COLO829 (cell line): ENCODE measurements at regions not wholly inside any gene's neighbourhood (a gene's known extent, or its start where the extent isn't known, plus 50 kb on each side); places are given as distances from the start of the nearest gene placed in this dataset.

Experiments
- DNase-seq: peaks from one replicate; pipeline ENCODE4 v3.0.0; 2012; ENCODE audit warnings: low spot score

DNA sequence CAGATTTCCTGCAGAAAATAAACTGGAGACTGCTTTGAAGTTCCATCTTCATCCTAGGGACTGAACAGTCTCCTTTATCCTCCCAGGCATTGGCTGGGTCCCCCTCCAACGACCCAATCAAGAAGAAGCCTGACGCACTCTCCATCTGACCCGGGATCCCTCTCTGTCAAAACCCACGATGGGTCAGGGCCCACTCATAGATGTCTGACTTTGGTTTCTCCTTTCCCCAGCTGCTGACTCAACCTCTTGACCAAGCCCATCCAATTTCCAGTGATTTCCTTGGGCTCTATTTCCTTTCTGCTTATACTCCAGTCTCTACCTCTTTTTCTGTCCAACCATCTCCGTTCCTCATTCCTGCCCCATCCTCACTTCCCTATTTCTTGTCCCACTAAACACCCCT lies 189.7 kb downstream of the MIAT start:
- DNase-seq = no peak

DNA sequence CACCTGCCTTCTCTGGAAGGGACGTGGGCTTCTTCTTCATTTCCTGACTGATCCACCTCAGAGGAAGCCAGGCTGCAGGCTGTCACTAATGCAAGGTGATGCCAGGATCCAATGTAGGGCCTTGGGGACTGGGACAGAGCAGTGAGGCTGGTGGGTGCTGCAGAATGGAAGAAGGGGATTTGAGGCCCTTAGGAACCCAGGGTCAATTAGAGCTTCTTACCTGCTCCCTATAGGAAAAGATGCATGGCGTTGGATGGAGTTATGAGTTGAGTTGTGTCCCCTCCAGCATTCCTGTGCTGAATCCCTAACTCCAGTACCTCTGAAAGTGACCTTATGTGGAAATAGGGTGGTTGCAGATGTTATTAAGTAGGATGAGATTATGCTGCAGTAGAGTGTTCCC lies 190.4 kb downstream of the MIAT start:
- DNase-seq = no peak

DNA sequence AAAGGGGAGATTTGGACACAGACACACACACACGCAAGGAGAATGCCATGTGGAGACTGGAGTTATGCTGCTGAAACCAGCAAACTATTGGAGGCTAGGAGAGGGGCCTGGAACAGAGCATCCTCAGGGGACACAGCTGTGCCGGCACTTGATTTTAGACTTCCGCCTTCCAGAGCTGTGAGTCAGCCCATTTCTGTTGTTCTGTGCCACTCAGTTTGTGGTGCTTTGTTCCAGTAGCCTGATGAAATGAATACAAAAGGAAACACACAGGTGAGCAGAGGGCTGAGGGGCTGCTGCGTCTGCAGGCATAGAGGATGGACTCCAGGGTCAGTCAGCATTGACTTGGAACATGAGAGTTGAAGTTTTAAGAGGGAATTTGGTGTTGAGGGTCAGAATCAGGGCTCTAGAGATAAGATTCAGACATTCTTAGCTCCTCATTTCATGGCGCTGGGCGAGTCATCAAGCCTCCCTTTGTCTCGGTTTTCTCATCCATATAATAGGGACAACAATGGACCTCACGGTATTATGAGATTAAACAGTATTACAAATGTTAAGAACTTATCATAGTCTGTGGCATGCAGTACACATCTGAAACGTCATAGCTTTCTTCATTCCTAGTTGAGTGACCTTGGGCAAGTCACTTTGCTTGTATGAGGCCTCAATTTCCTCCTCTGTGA lies 191.0 kb downstream of the MIAT start:
- no peak for DNase-seq

DNA sequence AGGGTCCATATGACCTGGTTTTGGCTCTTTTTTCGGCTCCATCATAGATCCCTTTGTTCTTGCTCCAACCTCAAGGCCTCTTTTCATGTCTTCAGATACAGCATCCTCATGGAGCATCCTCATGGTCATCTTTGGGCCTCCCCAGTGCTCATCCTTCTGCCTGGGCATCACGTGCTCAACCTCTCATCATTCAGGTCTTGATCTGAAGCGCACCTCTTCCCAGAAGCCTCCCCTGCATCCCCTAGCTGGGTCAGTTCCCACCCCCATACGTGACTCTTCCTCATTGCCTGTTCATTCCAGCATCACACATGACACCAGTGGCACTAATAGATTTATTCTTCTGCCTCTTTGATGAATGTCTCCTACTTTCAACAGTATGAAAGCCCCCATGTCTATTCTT lies 192.2 kb downstream of the MIAT start:
- no peak for DNase-seq

DNA sequence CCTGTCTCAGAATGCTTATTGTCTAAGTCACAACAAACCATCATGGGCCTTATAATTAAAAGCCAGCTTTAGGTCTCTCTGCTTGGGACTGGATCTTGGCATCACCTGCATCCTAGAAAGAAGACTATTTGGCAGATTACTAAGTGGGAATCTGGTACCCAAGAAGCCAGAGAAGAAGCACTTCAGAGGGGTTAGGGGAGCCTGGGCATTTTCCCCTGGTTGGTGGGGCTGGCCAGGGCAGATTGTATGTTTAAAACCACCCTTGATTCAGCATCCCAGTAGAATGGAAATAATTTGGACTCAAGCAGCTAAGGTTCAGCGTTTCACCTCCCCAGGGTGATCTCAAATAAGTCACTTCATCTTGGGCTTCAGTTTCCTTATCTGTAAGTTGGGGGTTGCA lies 193.7 kb downstream of the MIAT start:
- no peak for DNase-seq

DNA sequence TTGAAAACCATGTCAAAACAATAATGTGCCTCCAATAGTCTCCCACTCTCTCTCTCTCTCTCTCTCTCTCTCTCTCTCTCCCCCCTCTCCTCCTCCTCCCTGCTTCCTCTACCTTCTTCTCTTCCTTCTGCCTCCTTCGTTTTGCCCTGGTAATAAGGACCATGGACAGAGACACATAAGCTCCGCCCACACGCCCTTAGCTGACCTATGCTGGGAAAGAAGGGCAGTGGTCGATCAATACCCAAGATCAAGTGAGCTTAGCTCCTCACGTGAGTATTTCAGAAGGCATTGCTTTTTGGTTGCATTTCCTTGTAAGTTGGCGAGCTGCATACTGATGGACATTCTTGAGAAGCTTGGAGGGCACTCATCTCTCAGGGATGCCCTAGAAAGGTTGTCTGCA lies 194.8 kb downstream of the MIAT start:
- DNase-seq = no peak

DNA sequence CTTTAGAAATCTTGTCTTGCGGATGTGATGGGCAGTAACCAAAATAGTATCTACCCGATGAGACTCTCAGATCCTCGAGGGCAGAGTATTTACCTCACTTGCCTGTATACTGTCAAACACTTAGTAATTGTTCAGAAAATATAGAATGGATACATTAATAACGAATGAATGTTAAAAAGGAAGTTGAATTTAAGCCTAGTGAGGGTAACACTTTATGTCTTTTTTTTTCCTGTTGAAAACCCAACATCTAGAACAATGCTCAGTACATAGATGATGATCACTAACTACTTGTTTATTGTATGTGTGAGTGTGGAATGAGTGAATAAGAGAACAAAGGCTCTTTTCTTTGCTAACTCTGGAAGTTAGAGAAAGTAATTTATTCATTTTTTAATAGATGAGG lies 195.7 kb downstream of the MIAT start:
- DNase-seq = peak; percentile 66

DNA sequence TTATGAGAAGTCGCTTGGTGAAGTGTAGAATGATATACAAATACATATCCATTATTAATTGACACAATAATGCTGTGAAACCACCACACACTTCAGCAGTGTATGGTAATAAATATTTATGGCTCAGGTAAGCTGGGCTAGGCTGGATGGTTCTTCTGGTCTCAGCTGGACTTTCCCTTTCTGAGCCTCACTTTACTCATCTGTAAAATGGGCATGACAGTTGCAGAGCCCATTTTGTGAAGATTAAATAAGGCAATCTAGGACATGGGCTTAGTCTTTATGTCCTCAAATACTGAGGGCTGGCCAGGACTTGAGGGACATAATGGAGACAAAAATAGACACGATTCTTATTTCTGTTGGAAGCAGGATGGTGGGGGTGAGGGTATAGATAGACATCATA lies 196.1 kb downstream of the MIAT start:
- DNase-seq = no peak

DNA sequence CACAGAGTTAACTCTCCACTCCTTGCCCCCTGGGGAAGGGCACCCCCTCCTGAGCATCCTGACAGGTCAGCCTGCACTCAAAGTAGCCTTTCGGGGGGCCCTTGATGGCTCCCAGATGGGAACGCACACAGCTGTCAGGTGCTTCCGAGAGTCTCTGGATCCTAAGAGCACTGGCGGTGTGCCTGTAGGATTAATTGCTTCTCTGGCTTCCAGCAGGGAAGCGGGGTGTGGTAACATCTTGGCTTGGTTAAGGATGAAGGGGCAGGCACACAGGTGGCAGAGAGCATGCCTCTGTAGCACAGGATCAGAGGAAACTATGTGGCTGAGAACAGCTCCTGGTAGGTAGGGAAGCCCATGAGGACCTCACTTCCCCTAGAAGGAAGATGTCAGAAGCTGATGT lies 199.8 kb downstream of the MIAT start:
- no peak for DNase-seq

DNA sequence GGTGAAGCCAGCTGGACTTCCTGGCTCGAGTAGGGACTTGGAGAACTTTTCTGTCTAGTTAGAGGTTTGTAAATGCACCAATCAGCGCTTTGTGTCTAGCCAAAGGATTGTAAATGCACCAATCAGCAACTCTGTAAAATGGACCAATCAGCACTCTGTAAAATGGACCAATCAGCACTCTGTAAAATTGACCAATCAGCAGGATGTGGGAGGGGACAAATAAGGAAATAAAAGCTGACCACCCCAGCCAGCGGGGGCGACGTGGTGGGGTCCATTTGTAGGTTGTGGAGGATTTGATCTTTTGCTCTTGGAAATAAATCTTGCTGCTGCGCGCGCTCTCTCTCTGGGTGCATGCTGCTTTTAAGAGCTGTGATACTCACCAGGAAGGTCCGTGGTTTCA lies 202.9 kb downstream of the MIAT start:
- no peak for DNase-seq

DNA sequence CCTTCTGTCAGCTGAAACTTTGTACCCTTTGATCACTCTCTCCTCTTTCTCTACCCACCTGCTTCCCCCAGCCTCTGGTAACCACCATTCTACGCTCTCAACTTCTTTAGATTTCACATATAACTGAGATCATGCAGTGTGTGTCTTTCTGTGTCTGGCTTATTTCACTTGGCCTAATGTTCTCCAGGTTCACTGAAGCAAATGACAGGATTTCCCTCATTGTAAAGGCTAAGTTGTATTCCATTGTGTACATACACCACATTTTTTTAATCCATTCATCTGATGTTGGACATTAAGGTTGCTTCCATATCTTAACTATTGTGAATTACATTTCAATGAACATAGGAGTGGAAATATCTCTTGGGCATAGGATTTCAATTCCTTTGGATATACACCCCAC lies 207.6 kb downstream of the MIAT start:
- no peak for DNase-seq

DNA sequence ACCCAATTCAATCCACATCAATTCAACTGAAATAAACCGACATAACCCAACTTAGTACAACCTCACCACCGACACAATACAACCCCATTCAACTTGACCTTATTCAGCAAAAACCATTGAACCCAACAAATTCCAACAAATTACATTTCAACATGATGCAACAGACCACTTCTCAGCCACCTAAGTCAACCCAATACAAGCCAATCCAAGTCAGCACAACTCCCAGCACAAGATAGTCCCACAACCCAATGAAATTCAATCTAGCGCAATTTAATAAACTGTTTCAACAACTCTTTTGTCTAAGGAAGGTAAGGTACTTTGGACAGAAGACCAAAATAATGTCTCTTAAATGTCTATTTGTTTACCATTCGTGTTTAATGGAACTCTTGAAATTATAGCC lies 226.0 kb downstream of the MIAT start:
- no peak for DNase-seq

DNA sequence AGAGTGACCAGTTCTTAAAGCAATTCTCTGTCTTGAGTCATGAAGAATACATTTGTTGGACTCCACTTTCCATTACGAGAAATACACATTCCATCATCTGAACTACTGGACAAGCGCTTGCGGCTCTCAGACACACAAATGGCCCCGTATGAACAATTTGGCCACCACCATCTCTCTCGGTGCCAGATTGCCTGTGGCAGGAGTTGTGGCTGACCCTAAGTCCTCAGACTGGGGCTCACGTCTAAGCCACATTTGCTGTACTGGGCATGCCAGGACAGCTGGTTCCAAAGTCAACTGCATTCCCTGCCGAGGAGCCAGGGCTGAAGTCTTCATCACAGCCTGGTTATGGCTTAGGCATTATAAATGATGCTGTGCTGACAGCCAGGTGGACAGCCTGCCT lies 227.5 kb downstream of the MIAT start:
- no peak for DNase-seq

DNA sequence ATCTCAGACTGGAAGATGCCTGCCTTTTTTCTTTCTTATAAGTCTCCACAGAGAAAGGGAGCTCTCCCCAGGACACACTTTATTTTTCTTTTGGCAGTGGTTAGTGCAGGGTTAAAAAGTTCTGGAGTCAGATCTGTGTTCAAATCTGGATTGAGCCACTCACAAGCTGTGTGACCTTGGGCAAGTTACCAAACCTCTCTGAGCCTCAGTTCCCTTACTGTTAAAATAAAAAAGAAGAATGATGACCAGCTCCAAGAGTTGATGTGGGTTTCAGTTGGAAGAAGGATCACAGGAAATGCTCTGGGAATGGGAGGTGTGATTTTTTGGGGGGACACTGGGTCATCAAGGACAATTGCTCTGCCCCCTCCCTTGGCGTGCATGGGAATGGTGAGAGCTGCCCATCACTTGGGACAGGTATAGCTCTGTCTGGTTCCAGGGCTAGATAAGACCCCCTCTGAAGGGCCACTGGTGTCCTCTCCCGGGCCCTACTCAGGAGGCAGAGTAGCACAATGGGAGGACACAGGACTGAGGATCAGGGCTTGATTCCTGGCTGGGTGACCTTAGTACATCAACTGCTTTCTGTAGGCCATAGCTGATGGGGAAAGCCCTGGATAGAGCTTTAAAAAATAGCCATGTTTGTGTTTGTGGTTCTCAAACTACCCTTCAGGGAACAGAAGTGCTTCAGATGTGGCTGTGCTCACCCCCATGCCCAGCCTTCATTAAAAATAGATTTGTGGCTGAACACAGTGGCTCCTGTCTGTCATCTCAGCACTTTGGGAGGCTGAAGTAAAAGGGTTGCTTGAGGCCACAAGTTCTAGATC lies 228.3 kb downstream of the MIAT start:
- DNase-seq = no peak

DNA sequence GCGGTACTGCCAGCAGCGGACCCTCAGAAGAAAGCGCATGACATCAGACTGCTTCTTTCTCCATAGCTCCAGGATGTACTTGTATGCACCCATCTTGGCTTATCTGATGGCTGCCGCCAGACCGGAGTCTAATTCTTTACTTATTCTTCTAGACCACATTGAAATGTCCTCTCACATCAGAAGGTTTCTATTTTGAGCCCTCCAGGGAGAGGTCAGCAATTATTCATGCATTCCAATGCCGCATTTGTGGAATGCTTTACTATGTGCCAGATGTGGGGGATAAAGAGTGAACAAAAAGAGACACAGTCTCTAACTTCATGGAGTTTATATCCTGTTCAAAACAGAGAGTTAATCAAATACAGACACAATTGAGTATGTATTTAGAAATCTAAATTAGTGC lies 230.1 kb downstream of the MIAT start:
- DNase-seq = peak; percentile 57

DNA sequence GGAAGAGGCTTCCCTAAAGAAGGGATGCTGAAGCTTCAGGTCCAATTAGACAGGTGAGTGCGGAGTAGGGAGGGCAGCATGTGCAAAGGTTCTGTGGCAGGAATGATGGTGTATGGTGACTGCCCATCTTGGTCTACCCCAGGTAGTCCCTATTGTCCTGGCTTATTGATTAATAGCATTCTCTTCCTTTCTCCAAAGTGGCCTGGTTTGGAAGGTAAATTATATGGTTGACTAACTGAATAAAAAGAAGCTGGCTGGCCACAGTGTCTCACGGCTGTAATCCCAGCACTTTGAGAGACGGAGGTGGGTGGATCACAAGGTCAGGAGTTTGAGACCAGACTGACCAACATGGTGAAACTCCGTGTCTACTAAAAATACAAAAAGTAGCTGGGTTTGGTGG lies 230.5 kb downstream of the MIAT start:
- DNase-seq = no peak

DNA sequence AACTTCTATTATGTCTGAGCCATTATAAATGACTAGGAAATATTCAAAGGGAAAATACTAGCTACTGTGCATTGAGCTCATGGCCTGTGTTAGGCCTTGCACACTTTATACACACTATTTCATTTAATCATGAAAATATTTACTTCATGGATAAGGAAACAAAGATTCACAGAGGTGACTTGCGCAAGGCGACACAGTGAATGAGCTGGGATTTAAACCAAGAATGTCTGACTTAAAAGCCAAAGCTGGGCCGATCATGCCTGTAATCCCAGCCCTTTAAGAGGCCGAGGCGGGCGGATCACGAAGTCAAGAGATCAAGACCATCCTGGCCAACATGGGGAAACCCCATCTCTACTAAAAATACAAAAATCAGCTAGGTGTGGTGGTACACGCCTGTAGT lies 231.5 kb downstream of the MIAT start:
- no peak for DNase-seq

DNA sequence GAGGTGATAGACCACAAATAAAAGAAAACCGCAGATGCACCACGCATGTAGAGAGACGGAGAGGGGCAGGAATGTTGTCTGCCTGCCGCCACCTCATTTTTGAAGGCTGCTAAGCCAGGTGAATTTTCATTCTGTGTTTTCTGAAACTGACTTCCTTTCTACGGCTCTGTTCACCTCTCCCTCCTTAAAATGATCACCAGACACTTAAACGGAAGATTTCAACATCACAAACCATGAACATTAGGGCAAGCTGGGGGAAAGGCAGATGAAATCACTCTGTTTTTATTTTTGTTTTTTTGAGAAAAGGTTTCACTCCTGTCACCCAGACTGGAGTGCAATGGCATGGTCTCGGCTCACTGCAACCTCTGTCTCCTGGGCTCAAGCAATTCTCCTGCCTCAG lies 232.4 kb downstream of the MIAT start:
- no peak for DNase-seq

DNA sequence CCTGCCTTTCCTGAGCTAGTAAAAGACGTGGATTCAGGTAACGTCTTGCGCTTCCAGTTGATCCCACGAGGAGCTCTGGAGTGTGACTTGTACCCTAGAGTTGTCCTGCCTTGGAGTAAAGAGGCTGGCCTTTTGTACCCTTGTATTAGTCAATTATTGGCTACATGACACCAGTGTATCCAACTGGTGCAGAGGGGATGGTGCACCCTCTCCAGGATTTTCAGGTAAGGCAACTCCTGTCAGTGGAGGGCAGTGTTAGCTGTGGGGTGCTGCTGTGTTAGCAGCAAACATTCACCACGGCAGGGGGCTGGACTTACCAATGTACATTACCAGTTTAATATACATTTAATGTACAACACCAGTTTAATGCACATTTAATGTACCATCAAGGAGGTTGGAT lies 233.5 kb downstream of the MIAT start:
- DNase-seq = no peak

DNA sequence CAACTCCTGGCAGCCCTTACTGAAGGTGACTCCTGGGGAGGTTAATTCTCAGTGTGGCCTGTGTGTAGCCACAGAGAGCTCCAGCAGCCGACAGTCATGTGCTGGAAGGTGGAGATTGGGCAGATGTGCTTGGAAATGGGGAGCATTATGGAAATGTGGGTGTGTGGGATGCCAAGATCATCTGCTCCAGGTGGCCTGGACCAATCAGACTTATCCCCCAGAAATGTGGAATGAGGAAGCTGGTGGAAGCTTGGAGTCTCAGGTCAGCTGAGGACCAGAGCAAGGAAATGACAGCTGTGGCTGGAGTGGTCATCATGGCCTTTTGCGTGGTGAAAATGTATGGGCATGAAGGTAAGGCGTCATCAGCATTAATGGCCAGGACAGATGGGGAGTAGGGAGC lies 234.0 kb downstream of the MIAT start:
- DNase-seq = no peak

DNA sequence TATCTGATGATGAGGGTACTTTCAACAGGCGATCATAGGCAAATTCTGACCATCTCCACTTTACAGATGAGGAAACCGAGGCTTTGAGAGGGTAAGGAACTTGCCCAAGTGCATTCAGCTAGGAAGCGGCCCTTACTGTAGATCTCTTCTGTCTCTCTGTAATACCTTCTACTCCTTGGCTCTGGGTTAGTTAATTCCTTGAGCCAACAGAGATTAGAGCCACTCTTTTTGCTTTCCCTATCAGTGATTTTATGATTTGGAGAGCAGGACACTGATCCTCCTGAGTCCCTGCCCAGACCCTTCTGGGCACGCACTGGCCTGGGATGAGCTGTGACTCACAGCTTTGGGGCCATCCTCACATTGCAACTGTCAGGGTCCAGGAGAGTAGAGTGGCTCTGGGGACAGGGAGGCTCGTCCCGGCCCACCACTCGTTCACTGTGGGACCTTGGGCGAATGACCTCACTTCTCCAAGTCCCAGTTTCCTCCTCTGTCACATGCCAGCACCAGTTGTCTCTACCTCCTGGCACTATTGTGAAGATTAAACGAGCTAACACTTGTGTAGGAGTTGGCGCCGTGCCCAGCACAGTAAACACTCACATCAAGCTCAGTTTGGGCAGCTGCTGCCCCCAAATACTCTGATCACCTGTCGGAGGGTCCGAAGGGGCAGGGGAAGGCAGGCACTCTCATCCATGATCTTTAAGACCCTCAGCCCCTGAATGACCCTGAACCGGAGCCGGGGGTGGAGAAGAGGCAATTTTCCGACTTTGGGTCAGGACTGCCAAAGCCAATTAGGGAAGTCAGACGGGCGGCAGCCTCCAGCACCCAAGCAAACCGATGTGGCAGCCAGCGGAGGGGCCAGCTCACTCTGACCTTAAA lies 235.0 kb downstream of the MIAT start:
- no peak for DNase-seq

DNA sequence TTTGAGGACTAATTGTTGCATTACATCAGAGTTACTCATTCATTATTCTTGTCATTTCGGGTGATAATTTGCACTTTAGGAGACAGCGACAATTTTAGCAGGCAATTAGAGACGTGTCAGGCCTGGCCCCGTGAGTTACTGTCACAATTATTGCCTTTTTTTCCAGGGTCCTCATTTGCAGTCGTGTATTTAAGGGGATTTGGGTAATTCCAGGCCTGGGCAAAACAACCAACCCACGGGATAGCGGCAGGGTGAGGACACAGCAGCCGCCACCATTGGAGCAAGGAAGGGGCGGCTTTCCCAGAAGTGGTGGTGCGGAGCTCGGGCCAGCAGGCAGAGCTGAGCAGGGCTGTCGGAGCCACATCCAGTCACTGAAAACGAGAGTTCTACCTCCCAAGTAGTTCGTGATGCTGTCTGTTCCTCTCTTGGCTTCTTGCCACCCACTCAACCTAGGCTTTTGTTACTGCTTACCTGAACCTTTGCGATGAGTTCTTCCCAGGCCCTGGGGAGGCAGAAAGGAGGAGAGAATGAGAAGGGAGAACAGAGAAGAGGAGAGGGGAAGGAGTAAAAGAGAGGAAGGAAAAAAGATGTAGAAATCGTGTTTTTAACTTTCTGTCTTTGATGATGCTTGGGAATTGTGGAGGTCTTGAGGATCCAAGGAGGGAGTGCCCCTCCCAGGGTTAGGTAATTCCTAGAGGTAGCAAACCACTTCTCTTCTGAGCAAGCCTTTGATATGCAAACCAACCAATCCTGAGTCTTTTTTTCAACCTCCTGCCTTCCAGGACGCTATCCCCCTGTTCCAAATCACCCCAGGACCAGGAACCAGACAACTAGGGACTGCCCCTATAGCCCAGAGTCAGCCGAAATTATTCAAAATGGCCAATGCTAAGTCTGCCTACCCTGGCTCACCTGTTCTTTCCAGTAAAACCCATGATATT lies 236.1 kb downstream of the MIAT start:
- DNase-seq = no peak
